Right forelimb (tissue), 1 donor: ENCODE measurements at regions not wholly inside any gene's neighbourhood (a gene's known extent, or its start where the extent isn't known, plus 50 kb on each side); places are given as distances from the start of the nearest gene placed in this dataset.

ENCODE experiments used
- DNase-seq: peaks from one replicate; pipeline ENCODE4 v3.0.0-alpha.2; 2018

DNA sequence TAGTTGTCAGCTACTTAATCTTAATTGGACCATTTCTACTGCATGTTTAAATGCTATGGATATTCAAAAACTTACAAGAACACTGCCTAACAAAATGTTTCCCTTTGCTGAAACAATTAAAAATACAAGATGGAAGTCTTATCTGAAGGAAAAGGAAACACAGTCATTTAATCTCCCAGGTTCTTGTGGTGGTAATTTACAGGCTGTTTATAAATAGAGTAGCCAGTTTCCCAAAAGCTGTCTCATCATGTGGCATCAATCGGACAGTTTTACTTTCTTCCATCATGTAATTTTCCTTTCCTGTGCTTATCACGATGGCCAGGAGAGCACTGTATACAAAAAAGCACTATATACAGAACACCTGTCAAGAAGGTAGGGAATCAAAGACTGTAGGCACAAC, 368.1 kb downstream of the ZEB2 start:
- DNase-seq: no peak

DNA sequence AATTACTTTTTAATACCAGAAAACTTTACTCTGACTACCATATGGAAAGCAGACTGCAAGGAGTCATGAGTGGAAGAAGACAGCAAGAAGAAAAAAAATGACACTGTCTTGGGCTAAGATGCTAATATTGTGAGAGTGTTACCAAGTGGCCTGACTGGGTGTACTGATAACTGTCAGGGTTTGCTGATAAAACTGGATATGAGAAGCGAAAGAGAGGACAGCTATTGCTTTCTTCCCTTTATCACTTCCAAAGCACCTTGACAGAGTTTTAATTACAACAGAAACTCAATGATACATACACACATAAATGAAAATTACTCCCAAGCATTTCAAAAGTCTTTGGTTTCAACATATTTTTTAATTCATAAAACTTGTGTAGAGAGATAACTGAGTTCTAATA, 368.5 kb downstream of the ZEB2 start:
- DNase-seq: no peak

DNA sequence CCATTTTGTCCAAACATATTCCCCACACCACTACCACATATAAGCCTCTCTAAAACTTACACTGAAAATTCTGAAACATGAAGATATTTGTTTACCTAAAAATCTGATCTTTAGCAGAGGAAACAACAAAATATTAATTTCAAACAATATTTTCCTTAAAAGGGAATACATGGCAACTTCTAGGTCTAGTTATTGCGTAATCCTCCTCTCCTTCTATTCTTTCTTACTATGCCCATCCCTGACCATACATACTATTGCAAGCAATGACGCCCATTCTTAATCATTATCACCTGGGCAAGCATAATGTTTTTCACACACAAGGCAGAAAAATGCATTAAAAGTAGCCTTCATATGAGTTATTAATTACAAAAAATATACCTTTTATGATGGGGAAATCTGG, 372.6 kb downstream of the ZEB2 start:
- DNase-seq: no peak

DNA sequence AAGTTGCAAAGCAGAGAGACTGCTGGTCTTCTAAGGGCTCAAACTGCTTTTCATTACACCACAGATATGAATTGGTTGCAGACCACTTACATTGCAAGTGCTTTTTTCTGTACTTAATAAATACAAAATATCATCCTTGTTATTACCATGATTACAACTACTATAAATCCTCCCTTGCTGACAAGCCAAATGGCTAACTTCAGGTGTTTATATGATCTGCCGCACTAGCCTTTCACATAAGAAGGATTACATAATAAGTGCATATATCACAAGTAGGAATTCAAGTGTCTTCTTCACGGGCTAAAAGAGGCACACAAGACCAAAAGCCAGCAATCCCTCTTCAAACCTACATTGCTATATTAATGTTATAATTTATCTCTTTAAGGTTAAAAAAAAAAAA, 373.0 kb downstream of the ZEB2 start:
- DNase-seq: no peak

GRCh38 chr2:144146076-144146475, 373.8 kb downstream of the ZEB2 start:
- no peak for DNase-seq

GRCh38 chr2:144143294-144144151, 376.4 kb downstream of the ZEB2 start:
- DNase-seq: no peak

- no peak for DNase-seq
These were observed 379.0 kb downstream of the ZEB2 start for GRCh38 chr2:144140891-144141290.

GRCh38 chr2:144137705-144138428, 382.1 kb downstream of the ZEB2 start:
- DNase-seq: no peak

- DNase-seq: no peak
These were observed 382.6 kb downstream of the ZEB2 start for GRCh38 chr2:144137272-144137671.

GRCh38 chr2:144136297-144137010, 383.5 kb downstream of the ZEB2 start:
- DNase-seq: no peak

DNA sequence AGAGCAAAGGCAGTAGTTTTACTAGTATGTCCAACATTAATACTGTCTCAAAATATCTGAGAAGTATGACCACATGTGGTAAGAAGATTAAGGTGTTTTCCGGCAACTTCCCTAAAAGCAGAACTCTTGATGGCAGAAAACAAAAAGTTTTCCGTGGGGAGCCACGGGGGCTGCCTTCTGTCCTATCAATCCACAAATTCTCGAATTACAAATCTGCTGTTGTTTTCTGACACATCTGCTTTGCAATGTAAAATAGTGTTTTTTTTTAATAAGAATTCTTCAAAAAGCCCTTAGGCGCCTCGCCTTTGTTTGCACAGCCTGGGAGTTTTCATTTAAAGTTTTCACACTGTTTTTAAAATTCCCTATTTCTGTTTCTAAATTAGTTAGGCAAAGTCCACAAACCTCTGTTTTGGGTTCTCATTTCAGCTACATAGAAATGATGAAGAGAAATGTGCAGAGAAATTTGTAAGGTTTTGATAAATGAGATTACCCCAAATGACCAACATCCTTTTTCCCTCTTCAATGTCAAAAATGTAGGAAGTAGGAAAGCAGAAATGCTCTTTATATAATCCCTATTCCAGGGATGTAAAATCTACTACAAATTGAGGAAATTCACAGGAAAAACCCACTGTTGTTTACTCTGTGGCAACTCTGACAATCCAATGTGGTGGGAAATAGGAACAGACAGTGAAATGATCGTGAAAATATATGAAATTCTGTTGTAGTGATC, 385.8 kb downstream of the ZEB2 start:
- no peak for DNase-seq

- DNase-seq: no peak
These were observed 387.6 kb downstream of the ZEB2 start for GRCh38 chr2:144132357-144132756.

- no peak for DNase-seq
These were observed 388.9 kb downstream of the ZEB2 start for GRCh38 chr2:144131042-144131441.

DNA sequence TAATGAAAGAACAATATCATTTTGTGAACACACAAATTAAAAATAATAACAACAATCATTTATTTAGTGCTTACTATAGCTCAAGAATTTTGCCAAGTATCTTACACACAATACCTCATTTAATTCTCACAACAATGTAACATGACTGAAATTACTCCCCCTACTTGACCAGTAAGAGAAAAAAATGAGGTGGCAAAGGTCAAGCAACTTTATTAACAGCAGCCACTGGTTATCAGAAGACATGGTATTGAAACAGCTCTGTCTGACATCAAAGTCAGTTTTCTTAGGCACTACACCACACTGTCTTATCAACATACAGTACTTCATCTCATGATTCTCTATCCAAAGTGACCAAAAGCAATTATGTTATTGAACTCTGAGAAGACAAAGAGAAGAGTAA, 389.4 kb downstream of the ZEB2 start:
- DNase-seq: no peak

DNA sequence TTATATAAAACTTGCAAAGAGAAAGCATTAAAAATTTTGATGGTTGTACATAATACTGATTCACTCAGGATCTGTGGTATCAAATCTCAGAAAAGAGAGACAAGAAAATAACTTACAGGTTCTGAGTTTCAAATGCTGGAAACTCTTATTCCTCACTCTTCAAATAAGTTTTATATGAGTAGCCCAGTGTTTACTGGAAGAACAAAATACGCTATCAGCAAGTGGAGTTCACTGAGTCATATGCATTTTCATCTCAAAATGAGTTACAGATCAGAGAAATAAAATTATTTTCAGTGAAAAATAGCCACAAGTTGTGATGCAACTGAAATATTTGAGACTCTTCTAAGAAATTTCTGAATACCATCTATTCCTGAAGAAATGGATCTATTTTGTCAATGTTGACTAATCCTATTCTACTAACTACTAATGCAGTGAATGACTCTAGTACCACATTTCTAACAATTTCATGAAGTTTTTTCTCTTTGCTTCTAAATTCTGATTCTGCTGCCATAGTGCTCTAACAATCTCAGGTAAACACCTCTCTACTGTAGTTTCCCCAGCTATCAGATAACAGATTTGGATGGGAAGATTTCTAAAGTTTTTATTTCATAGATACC, 391.7 kb downstream of the ZEB2 start:
- DNase-seq: no peak

DNA sequence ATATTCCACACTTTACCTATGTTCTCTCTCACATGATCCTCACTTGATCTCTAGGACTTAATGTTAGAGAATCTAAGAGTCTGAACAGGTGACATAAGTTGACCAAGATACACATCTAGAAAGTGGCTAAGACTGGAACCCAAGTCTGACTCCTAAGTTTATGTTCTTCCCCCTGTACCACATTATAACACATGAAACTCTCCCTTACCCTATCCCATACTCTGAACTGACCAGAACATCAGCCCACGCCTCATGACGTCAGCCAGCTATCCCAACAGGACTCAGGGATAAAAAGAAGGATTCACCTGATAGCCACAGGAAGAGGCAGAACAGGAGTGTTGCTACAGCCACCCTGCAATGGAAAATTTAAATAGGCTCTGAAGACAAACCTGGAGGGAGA, 392.2 kb downstream of the ZEB2 start:
- DNase-seq: no peak

- no peak for DNase-seq
These were observed 393.6 kb downstream of the ZEB2 start for GRCh38 chr2:144126302-144126701.

DNA sequence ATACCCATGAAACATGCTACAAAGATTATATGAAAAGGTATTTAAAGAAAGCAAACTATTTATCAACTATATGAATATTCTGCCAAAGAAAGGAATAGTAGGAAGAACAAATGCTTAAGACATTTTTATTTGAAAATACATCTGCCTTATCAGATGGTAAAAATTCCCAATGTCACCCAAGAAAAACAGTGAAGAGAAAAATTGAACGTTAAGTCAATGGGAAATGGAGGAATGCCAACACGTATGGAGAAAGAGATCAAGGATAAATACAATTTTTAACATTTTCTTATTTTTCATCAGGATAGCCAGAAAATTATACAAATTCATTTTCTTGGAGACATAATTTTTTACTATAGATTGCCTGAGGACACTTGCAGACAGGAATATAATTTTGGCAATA, 394.2 kb downstream of the ZEB2 start:
- no peak for DNase-seq

DNA sequence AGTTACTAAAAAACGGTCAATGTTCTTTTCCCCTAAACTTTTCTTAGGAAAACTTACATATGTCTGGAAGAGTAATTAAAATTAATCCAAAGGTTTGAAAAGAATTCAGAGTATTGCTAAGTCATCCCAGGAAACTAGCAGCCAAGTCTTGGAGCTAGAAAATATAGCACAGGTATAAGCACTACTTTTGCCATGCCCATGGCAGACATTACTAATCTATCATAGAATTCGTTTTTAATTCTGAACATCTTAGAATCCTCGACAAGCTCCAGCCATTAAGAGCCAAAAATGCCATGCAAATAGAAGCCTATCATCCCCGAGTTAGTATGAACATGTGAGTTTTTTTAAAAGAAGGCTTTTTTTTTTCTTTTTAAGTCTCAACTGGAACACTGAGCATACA, 395.0 kb downstream of the ZEB2 start:
- DNase-seq: no peak

DNA sequence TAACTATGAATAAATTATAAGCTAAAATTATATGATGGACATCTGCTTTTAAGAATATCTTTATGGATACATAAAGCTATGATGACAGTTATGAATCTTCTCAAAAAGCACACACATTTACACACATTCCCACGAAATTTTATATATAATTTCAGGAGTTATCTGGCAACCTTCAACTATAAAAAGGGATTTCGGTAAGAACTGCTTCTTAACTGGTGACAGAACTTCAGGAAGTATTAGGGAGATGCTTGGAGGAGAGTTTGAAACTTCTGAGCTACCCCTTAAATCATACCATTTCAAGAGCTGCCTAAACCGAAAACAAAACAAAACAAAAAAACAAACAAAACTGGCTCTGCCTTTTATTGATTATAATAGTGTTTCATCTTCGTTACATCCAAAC, 399.4 kb downstream of the ZEB2 start:
- no peak for DNase-seq

- no peak for DNase-seq
These were observed 402.8 kb downstream of the ZEB2 start for GRCh38 chr2:144117086-144117485.

DNA sequence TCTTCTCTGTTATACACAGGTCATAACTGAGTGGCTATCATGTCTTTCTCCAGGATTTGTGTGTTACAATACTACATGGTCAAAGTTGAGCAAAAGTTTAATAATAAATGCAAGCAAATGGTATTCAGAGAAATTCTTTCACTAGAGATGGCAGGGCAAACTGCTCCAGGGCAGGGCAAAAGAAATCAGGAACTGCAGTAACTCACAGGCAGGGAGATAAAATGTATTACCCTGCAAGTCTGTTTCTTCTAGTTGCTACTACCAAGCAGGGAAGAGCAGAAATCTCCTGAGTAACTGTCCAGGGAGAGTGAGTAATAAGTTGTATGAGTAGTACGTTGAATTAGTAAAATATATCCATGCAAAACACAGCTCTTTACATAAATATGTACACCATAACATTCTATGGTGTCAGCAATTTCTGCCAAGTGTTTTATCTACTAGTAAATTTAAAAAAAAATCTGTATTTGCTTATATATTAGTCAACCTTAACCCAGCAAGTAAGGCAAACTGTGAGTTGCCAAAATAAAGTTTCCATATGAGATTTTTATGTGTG, 404.1 kb downstream of the ZEB2 start:
- no peak for DNase-seq
